ENCODE measurements at regions not wholly inside any gene's neighbourhood (a gene's known extent, or its start where the extent isn't known, plus 50 kb on each side); places are given as distances from the start of the nearest gene placed in this dataset.

- ChIA-PET POLR2A (ENCODE audit: unreplicated experiment) (no interaction called here), CTCF (no interaction called here)
- Histone ChIP-seq H3K9me3 (ENCODE audit: control insufficient read depth, insufficient read depth, low read length) (no peaks in the 10 kb centered on the region), H2BK120ac (ENCODE audit: low read depth, low read length) (no peak overlapping the region), H3K36me3 (ENCODE audit: control insufficient read depth, insufficient read depth, low read length) (no peaks in the 10 kb centered on the region), H3K4me2 (ENCODE audit: low read depth, low read length) (no peak overlapping the region), H3K4me3 (ENCODE audit: insufficient read depth, low read depth, low read length) (no peak overlapping the region), H4K5ac (ENCODE audit: low read depth, low read length) (no peak overlapping the region), H3K18ac (ENCODE audit: low read depth, low read length) (no peak overlapping the region), H3K4me1 (ENCODE audit: control insufficient read depth, insufficient read depth, low read length) (no peaks in the 10 kb centered on the region), H2AK5ac (ENCODE audit: low read depth, low read length) (no peak overlapping the region), H4K91ac (ENCODE audit: insufficient read depth, low read depth, low read length) (no peak overlapping the region), H2BK15ac (ENCODE audit: low read depth, low read length) (no peak overlapping the region), H3K79me1 (ENCODE audit: low read depth in 1 of 2, low read length in 2 of 2) (no peaks in the 10 kb centered on the region), H3K27ac (ENCODE audit: insufficient read depth, low read length) (no peak overlapping the region), H2AFZ (replicated peaks; ENCODE audit: low read length, poor library complexity) (no peak overlapping the region), H3K9me1 (ENCODE audit: insufficient read depth, low read length) (no peaks in the 10 kb centered on the region), H3K4ac (ENCODE audit: low read depth, low read length) (no peak overlapping the region), H4K20me1 (ENCODE audit: insufficient read depth, low read length) (no peaks in the 10 kb centered on the region), H2AK9ac (replicated peaks; ENCODE audit: low read depth, low read length, poor library complexity) (no peak overlapping the region), H2BK5ac (ENCODE audit: low read depth, low read length, poor library complexity, severe bottlenecking) (no peak overlapping the region), H2BK20ac (ENCODE audit: low read depth, low read length) (no peak overlapping the region), H3K27me3 (ENCODE audit: control insufficient read depth, insufficient read depth, low read length) (no peaks in the 10 kb centered on the region), H3K14ac (replicated peaks; ENCODE audit: low read depth, low read length) (no peak overlapping the region), H3K23ac (ENCODE audit: low read depth, low read length) (no peak overlapping the region), H3K56ac (ENCODE audit: extremely low read depth, insufficient read depth, low read length) (no peak overlapping the region), H4K8ac (ENCODE audit: low read depth in 2 of 2, low read length in 2 of 2) (no peak overlapping the region), H3K9ac (ENCODE audit: low read depth, low read length) (no peak overlapping the region)
- no peak; the same call in 1 of the 2 replicates for ATAC-seq (ENCODE audit: low read depth)
- DNase-seq = peak; percentile 17
- BruUV-seq (replicated peaks) = no TSS peak
- intact Hi-C loops (cut with micrococcal nuclease) (no loop called here), in situ Hi-C loops (cut with MboI; ENCODE audit: low sequenced_read_pairs) (no loop called here), dilution Hi-C loops (cut with HindIII; ENCODE audit: low sequenced_read_pairs, unreplicated experiment) (no loop called here)
- no CpG with 5 or more reads among the region's 3 CpGs for WGBS, 2 experiments (ENCODE audit: extremely low coverage in 2 of 2, insufficient read length in 1 of 2)
- TF ChIP-seq POLR2A (IDR thresholded peaks at IDR 0.05; ENCODE audit: low read depth, low read length) (no peak), MAFK (IDR thresholded peaks at IDR 0.05; ENCODE audit: low read depth, low read length) (no peak), RCOR1 (IDR thresholded peaks at IDR 0.05; ENCODE audit: insufficient replicate concordance, low read length) (no peak), MAZ (IDR thresholded peaks at IDR 0.05; ENCODE audit: borderline replicate concordance, low read depth, low read length) (no peak), MXI1 (IDR thresholded peaks at IDR 0.05; ENCODE audit: borderline replicate concordance, low read depth, low read length) (no peak), CEBPB (IDR thresholded peaks at IDR 0.05; ENCODE audit: low read depth, low read length) (no peak), BHLHE40 (IDR thresholded peaks at IDR 0.05; ENCODE audit: low read depth, low read length) (no peak), NFE2L2 (IDR thresholded peaks at IDR 0.05; ENCODE audit: low read depth, low read length) (no peak), RFX5 (IDR thresholded peaks at IDR 0.05; ENCODE audit: low read depth, low read length) (no peak), SMC3 (IDR thresholded peaks at IDR 0.05; ENCODE audit: low read depth, low read length) (no peak), CTCF (conservative IDR thresholded peaks at IDR 0.05; ENCODE audit: low read depth, low read length) (no peak), USF2 (IDR thresholded peaks at IDR 0.05; ENCODE audit: low read depth, low read length) (no peak), RAD21 (IDR thresholded peaks at IDR 0.05; ENCODE audit: low read length) (no peak), CHD1 (IDR thresholded peaks at IDR 0.05; ENCODE audit: low read depth, low read length) (no peak)
These were observed 112.2 kb upstream of the NUDT12 start for GRCh38 chr5:103674739-103675138.

Measured in IMR-90 (cell line).